ENCODE measurements at regions not wholly inside any gene's neighbourhood (a gene's known extent, or its start where the extent isn't known, plus 50 kb on each side); places are given as distances from the start of the nearest gene placed in this dataset.

GRCh38 chr1:38690790-38691449, 168.7 kb downstream of the RRAGC start:
- Histone ChIP-seq H3K79me2 (ENCODE audit: insufficient read depth, low read length) (no peaks in the 10 kb centered on the region), H3K27ac (ENCODE audit: low read depth, low read length, poor library complexity, severe bottlenecking) (no peak overlapping the region), H3K4me1 (ENCODE audit: insufficient read depth, low read length, severe bottlenecking) (no peaks in the 10 kb centered on the region), H3K9me2 (ENCODE audit: low read depth, low read length) (no peaks in the 10 kb centered on the region), H2AFZ (ENCODE audit: low read length) (no peak overlapping the region), H3K27me3 (ENCODE audit: insufficient read depth, low read length) (no peaks in the 10 kb centered on the region), H3K36me3 (ENCODE audit: insufficient read depth, low read length) (no peaks in the 10 kb centered on the region), H4K20me1 (ENCODE audit: insufficient read depth, low read length) (no peaks in the 10 kb centered on the region), H3K4me3 (ENCODE audit: low read depth, low read length, poor library complexity, severe bottlenecking) (no peak overlapping the region), H3K9ac (ENCODE audit: low read length) (no peak overlapping the region), H3K9me3 (ENCODE audit: low read length) (no peaks in the 10 kb centered on the region), H3F3A (ENCODE audit: insufficient read depth, low read length) (no peaks in the 10 kb centered on the region), H3K4me2 (ENCODE audit: low read length) (no peak overlapping the region)
- no peak for TF ChIP-seq CTCF (IDR thresholded peaks at IDR 0.05; ENCODE audit: low read length)
- TF ChIP-seq EZH2 (IDR thresholded peaks at IDR 0.05; ENCODE audit: borderline replicate concordance, low read length), result no peak

GRCh38 chr1:38686927-38687255, 172.7 kb downstream of the RRAGC start:
- no peaks in the 10 kb centered on the region for H3F3A ChIP-seq (ENCODE audit: insufficient read depth, low read length)
- H2AFZ ChIP-seq (ENCODE audit: low read length), result no peak overlapping the region
- no peak overlapping the region for H3K4me2 ChIP-seq (ENCODE audit: low read length)
- no peaks in the 10 kb centered on the region for H3K9me2 ChIP-seq (ENCODE audit: low read depth, low read length)
- no peaks in the 10 kb centered on the region for H3K27me3 ChIP-seq (ENCODE audit: insufficient read depth, low read length)
- H3K79me2 ChIP-seq (ENCODE audit: insufficient read depth, low read length), result no peaks in the 10 kb centered on the region
- H3K4me1 ChIP-seq (ENCODE audit: insufficient read depth, low read length, severe bottlenecking), result no peaks in the 10 kb centered on the region
- no peaks in the 10 kb centered on the region for H3K9me3 ChIP-seq (ENCODE audit: low read length)
- TF ChIP-seq CTCF (IDR thresholded peaks at IDR 0.05; ENCODE audit: low read length), result no peak
- no peak for TF ChIP-seq EZH2 (IDR thresholded peaks at IDR 0.05; ENCODE audit: borderline replicate concordance, low read length)
- H3K36me3 ChIP-seq (ENCODE audit: insufficient read depth, low read length), result no peaks in the 10 kb centered on the region
- no peaks in the 10 kb centered on the region for H4K20me1 ChIP-seq (ENCODE audit: insufficient read depth, low read length)
- H3K9ac ChIP-seq (ENCODE audit: low read length), result no peak overlapping the region
- no peak overlapping the region for H3K4me3 ChIP-seq (ENCODE audit: low read depth, low read length, poor library complexity, severe bottlenecking)
- H3K27ac ChIP-seq (ENCODE audit: low read depth, low read length, poor library complexity, severe bottlenecking), result no peak overlapping the region

- no peaks in the 10 kb centered on the region for H3K4me1 ChIP-seq (ENCODE audit: insufficient read depth, low read length, severe bottlenecking)
- no peak overlapping the region for H3K27ac ChIP-seq (ENCODE audit: low read depth, low read length, poor library complexity, severe bottlenecking)
- no peaks in the 10 kb centered on the region for H3F3A ChIP-seq (ENCODE audit: insufficient read depth, low read length)
- H3K4me2 ChIP-seq (ENCODE audit: low read length), result no peak overlapping the region
- no peak overlapping the region for H2AFZ ChIP-seq (ENCODE audit: low read length)
- H3K4me3 ChIP-seq (ENCODE audit: low read depth, low read length, poor library complexity, severe bottlenecking), result no peak overlapping the region
- no peak overlapping the region for H3K9ac ChIP-seq (ENCODE audit: low read length)
- no peaks in the 10 kb centered on the region for H4K20me1 ChIP-seq (ENCODE audit: insufficient read depth, low read length)
- no peaks in the 10 kb centered on the region for H3K36me3 ChIP-seq (ENCODE audit: insufficient read depth, low read length)
- no peaks in the 10 kb centered on the region for H3K79me2 ChIP-seq (ENCODE audit: insufficient read depth, low read length)
- TF ChIP-seq EZH2 (IDR thresholded peaks at IDR 0.05; ENCODE audit: borderline replicate concordance, low read length) (no peak), CTCF (IDR thresholded peaks at IDR 0.05; ENCODE audit: low read length) (no peak)
- no peaks in the 10 kb centered on the region for H3K27me3 ChIP-seq (ENCODE audit: insufficient read depth, low read length)
- no peaks in the 10 kb centered on the region for H3K9me2 ChIP-seq (ENCODE audit: low read depth, low read length)
- no peaks in the 10 kb centered on the region for H3K9me3 ChIP-seq (ENCODE audit: low read length)
Measured at GRCh38 chr1:38686167-38686926, 173.2 kb downstream of the RRAGC start.

All from OCI-LY1 (cell line).